ENCODE measurements at regions not wholly inside any gene's neighbourhood (a gene's known extent, or its start where the extent isn't known, plus 50 kb on each side); places are given as distances from the start of the nearest gene placed in this dataset.

DNA sequence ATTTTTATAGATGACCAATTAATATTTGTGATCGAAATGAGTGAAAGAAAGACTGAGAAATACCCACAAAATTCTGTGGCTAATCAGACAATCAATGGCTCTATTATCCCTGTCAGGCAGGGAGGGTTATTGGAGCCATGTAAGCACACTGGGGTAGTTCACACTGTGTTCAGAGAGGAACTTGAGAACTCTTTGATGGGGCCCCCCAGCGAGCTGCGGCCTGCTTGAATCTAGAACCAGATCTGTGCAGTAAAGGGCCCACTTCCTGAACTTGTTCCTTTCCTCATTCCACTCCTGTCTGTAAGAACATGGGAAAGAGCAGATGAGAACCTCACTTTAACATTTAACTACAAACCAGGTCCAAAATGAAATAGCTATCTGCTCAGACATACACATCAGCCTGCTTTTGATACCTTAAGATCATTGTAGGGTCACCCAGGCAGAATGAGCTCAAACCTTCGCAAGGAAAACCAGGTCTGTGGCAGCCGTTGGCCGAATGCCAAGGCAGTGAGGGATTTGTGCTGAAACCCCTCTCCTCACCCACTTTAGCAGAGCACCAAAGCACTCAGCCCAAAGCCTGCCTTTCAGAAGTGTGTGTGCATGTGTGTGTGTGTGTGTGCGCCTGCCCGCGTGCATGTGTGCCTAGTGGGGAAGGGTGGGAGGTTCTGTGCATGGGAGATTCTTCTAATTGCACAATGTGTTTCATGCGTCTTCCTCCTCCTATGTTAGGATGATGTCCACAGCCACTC, 365.6 kb upstream of the MGMT start:
- no peak for DNase-seq

DNA sequence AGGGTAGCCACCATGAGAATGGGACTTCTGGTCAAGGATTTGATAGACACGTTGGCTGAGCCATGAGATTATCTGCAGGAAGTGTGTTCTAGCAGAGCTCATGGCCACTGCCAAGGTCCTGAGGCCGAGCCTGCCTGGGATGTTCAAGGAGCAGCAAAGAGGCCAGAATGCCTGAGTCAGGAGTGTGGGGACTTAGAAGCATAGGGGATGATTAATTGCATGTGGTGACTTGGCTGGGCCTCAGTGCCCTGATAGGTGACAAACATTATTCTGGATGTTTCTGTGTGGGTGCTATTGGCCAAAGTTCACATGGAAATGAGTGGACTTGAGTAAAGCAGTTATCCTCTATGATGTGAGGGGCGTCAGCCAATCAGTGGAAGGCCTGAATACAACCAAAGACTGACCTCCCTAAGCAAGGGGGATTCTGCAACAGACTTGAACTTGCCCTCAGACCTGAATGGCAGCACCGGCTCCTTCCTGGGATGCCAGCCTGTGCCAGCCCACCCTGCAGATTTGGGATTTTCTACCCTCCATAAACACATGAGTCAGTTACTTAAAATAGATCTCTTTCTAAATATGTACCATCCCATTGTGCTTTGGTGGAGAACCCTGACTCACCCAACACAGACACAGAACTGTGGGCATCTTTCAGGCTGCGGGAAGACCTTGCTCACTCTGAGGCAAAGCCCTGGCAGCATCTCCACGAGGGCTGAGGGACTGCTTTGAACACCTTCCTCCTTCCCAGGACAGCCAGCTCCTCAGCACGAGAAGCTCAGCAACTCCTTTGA, 363.9 kb upstream of the MGMT start:
- no peak for DNase-seq

DNA sequence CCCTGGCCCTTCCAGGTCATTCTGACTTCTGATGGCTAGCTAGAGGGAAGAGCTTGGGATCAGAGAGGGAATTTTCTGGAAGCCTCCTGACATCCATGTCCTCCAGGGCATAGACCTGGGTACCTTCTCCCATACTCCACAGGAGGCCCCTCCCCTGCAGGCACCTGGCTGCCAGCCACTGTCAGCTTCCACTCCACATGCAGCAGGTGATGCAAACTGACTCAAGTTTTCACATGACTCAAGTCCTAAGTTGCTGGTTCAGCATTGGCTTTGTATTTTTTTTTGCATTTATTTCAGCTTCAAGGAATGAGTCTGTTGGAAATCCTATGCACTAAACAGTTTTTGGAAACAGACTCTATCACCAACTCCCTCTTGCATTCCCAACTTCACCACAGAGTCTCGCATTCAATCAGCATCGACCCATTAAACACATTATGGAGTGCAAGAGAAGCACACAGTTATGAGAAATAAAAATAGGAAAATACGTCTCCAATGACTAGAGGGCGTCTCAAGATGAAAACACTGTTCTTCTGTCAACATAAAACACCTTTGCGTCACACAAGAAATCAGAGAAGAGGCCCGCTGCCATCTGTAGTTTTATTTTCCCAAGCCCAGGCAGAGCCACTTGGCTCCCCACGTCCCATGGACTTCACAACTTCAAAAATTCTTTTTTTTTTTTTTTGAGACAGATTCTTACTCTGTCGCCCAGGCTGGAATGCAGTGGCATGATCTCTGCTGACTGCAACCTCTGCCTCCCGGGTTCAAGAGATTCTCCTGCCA, 362.6 kb upstream of the MGMT start:
- no peak for DNase-seq

DNA sequence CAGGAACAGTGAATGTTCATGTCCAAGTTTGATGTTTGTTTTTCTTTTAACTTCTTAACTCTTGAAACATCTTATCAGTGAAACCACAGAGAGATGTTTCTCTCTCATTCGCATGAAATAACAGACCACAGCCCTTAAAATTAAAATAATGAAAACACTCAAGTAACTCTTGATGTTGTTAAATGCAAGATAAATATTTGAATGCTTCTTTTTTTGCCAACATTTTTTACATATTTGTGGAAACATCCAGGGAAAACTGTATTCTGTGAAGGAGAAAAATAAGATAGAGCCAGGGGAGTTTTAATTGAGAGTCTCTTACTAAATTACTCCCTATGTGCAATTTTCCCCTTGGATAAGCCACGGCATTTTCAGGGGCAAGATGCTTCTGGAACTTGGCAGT, 361.8 kb upstream of the MGMT start:
- DNase-seq, result no peak

- DNase-seq, result no peak
Observed at GRCh38 chr10:129106314-129106713, 360.7 kb upstream of the MGMT start.

DNA sequence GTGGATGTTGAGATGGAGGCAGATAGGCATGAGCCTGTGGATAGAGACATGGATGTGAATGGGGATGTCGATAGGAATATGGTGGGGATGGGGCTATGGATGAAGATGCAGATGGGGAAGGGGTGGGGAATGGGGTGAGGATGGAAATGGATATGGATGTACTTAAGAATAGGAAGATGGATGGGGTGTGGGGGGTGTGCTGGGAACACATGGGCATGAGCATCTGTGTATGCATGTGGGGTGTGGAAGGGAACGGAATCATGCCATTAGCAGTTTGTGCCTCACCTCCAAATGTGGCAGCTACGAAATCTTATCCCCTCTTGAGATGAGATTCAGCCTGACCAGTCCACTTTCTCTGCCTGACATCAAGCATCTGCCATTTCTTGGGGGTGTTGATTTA, 359.5 kb upstream of the MGMT start:
- no peak for DNase-seq

- no peak for DNase-seq
Observed at GRCh38 chr10:129108378-129108777, 358.7 kb upstream of the MGMT start.

GRCh38 chr10:129108994-129109393, 358.0 kb upstream of the MGMT start:
- DNase-seq, result no peak

GRCh38 chr10:129110780-129111179, 356.3 kb upstream of the MGMT start:
- DNase-seq, result no peak

DNA sequence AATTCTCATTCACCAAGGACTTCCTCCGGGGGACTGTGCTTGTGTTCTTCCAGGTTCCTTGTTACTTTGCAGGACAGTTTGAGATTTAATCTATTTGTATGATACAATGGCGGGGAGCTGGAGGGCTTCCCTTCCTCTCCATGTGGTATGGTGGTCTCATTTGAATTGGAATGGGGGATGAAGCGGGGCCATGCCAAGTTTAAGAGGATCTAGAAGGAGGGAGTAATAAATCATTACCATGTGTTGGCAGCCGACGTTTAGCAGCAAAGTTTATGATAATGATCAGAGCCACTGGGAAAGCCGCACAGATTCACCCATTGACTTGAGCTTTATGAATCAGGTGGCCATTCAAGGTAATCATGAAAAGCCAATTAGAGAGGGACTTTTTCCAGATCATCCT, 355.1 kb upstream of the MGMT start:
- no peak for DNase-seq

DNA sequence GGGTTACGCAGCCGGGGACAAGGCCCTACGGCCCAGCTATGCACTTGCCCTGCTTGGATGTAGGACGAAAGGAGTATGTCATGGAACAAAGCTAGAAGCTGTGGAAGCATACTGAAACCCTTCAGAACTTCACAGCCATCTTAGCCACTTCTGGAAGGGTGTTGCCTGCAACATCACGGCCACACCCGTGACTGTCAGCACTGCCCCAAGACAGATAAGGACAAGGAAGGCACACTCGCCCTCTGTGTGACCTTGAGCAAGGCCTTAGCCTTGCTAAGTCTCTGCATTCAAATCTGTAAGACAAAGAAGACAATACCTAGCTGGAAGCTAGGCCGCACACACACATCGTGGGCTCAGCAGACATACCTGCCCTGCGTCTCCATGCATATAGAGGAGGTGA, 352.5 kb upstream of the MGMT start:
- DNase-seq, result no peak

GRCh38 chr10:129116371-129116770, 350.7 kb upstream of the MGMT start:
- DNase-seq, result no peak

- DNase-seq, result no peak
Observed at GRCh38 chr10:129120441-129120840, 346.6 kb upstream of the MGMT start.

DNA sequence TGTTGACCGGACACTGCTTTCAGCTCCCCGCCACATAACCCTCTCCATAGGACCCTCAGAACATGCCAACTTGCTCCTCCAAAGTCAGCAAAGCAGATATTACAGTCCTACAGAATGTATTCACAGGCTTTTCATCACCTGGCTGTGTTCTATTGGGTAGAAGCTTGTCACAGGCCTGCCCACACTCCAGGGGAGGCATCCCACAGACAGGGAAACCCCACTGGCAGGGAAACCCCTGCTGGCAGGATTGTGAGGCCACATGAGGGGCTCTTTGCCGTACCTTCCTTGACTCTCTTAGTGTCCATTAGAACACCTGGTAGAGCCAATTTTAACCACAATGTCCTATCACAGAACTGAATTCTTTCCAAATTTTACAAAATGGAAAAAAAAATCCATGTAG, 344.2 kb upstream of the MGMT start:
- DNase-seq, result no peak

DNA sequence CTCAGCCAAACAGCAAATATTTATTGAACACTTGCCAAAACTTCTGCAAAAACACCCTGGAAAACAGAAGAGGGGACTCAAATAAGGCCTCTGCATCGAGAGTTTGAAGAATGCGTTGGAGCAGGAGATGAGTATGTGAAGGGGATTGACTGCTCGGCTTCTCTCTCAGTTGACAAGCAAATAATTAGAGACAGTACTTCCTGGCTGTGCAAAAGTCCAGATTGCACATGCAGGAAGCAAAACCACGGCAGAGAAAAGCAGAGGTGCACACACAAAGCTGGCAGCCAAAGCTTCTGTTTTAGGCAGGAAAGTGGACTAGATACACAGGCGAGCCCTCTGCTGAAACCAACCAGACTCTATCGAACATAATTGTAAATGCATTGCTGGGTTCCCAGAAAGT, 343.6 kb upstream of the MGMT start:
- DNase-seq, result no peak

DNA sequence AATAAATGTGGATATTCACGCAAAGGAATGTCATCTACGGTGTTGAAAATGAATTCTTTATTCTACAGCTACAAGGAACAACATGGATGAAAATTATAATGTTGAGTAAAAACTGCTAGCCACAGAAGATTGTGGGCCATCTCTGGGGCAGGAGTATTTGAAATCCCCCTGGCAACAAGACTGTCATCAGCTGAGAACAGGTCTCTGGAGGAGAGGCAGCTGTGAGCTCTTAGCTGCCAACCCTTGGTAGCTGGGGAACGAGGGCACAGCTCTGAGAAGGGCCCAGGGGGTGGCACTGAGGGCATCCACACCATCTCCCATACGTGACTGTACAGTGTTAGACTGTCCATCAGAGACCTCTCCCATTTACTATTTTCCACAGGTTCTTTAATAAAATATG, 340.1 kb upstream of the MGMT start:
- no peak for DNase-seq

GRCh38 chr10:129131457-129132132, 335.4 kb upstream of the MGMT start:
- DNase-seq, result no peak

DNA sequence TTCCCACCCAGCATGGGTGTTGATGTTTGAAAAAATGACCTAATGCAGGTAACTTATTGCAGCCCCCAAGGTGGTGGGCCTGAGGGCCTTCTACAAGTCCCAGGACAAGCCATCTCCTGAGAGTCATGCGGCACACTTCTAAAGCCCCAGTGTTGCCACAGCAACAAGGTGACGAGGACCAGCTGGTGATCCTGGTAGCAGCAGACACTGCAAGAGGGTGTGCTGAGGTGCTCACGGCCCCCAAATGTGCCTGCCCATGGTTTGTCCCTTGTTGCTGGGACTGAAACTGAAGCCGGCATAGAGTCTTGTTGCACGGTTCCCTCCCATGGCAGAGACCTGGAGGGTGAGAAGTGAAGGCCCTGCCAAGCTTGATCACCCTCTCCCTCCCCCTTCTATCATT, 333.2 kb upstream of the MGMT start:
- no peak for DNase-seq

- no peak for DNase-seq
Observed at GRCh38 chr10:129134371-129134770, 332.7 kb upstream of the MGMT start.

DNA sequence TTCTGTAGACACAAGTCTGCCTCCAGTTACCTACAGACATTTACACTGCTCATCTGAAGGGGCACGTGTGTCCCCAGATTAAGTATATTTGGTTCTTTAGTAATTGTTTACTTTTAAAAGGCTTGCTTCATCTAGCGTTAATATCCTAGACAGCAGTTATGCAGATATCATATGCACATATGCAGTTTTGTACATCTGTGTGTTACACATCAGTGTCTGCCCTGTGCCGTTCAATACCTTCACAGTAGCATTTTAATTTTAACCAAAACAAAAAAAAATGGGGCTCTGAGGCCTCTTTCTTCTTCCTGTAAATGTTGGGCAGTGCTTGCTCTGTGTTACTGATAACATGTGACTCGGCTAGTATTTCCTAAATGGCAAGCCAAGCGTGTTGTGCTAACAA, 331.4 kb upstream of the MGMT start:
- DNase-seq, result no peak

DNA sequence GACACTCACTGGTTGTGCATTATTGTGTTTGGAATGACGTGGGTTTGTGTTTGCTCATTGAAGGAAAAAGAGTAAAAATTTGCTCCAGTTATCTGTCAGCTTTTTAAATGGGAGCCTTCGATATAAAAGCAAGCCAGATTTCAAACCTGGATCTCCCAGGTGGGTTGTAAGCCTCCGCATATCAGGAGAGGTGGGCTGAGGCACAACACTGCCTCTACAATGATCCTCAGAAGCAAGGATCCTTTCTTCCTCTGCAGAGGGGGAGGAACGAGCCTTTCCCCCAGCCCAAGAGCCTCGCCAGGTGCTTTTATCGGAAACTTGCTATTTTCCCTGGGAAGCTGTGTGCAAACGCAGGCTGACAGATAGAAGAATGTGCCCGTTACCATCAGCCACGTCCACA, 331.0 kb upstream of the MGMT start:
- DNase-seq, result no peak

- DNase-seq, result no peak
Observed at GRCh38 chr10:129136951-129137350, 330.1 kb upstream of the MGMT start.

Measured in NCI-H226 (cell line).